Thymus (tissue), 11 donors: ENCODE measurements at regions not wholly inside any gene's neighbourhood (a gene's known extent, or its start where the extent isn't known, plus 50 kb on each side); places are given as distances from the start of the nearest gene placed in this dataset.

Experiments
- DNase-seq, 9 donors: peaks; one replicate each; pipeline ENCODE4 v3.0.0-alpha.2; 2013; ENCODE audit warnings: low spot score in 9 of 9, low read depth in 6 of 9, missing footprints in 1 of 9
- H3K27ac ChIP-seq, 2 donors: one replicate each; pipeline ENCODE4 v1.5.1; 2013; ENCODE audit warnings: control low read depth in 1 of 2, low read depth in 1 of 2, low read length in 1 of 2, mild to moderate bottlenecking in 1 of 2, moderate library complexity in 1 of 2
- H3K27me3 ChIP-seq, 2 donors: one replicate each; pipeline ENCODE4 v1.5.1; 2013; ENCODE audit warnings: low read length in 1 of 2; ENCODE audit not compliant: control insufficient read depth in 2 of 2, insufficient read depth in 1 of 2
- H3K36me3 ChIP-seq, 2 donors: one replicate each; pipeline ENCODE4 v1.5.1; 2013; ENCODE audit warnings: low read length in 1 of 2, mild to moderate bottlenecking in 1 of 2, moderate library complexity in 1 of 2; ENCODE audit not compliant: control insufficient read depth in 2 of 2, insufficient read depth in 2 of 2
- H3K4me1 ChIP-seq, 2 donors: one replicate each; pipeline ENCODE4 v1.5.1; 2013; ENCODE audit warnings: low read length in 2 of 2; ENCODE audit not compliant: control insufficient read depth in 2 of 2, insufficient read depth in 2 of 2
- H3K4me3 ChIP-seq, 2 donors: one replicate each; pipeline ENCODE4 v1.5.1; 2013; ENCODE audit warnings: low read length in 2 of 2, control low read depth in 1 of 2, mild to moderate bottlenecking in 1 of 2
- H3K9me3 ChIP-seq, 2 donors: one replicate each; pipeline ENCODE4 v1.5.1; 2013; ENCODE audit warnings: low read length in 1 of 2, mild to moderate bottlenecking in 1 of 2; ENCODE audit not compliant: control insufficient read depth in 2 of 2, insufficient read depth in 1 of 2
- WGBS: extraction: QIAGEN DNeasy Blood & Tissue Kit; methylation state at CpG from one replicate; pipeline ENCODE4 v1.1.7; 2013; 5-methylcytosine and 5-hydroxymethylcytosine counted together
- donor health status: healthy.

GRCh38 chr2:19812166-19812565 lies 89.6 kb downstream of the TTC32 start:
- Histone ChIP-seq H3K9me3 (no peaks in the 10 kb centered on the region), H3K4me1 (no peaks in the 10 kb centered on the region), H3K27ac (no peak overlapping the region), H3K4me3 (no peak overlapping the region), H3K27me3 (no peaks in the 10 kb centered on the region), H3K36me3 (no peaks in the 10 kb centered on the region)
- DNase-seq: no peak
- WGBS: 87% methylated on average over 5 of the region's 5 CpGs

GRCh38 chr2:19811186-19811585 lies 90.6 kb downstream of the TTC32 start:
- no peaks in the 10 kb centered on the region for H3K27me3 ChIP-seq
- H3K9me3 ChIP-seq: no peaks in the 10 kb centered on the region
- no peaks in the 10 kb centered on the region for H3K4me1 ChIP-seq
- no peak overlapping the region for H3K27ac ChIP-seq
- DNase-seq: no peak
- WGBS: 96% methylated on average over 6 of the region's 6 CpGs
- H3K36me3 ChIP-seq: no peaks in the 10 kb centered on the region
- H3K4me3 ChIP-seq: no peak overlapping the region

- Histone ChIP-seq H3K9me3 (no peaks in the 10 kb centered on the region), H3K36me3 (no peaks in the 10 kb centered on the region), H3K4me1 (no peaks in the 10 kb centered on the region), H3K4me3 (no peak overlapping the region), H3K27ac (no peak overlapping the region), H3K27me3 (no peaks in the 10 kb centered on the region)
- DNase-seq: no peak
- WGBS: 96% methylated on average over 2 of the region's 2 CpGs
Observed at GRCh38 chr2:19810637-19811036, 91.1 kb downstream of the TTC32 start.

- WGBS: 89% methylated on average over 5 of the region's 5 CpGs
Observed at GRCh38 chr2:19810148-19810547, 91.6 kb downstream of the TTC32 start.

GRCh38 chr2:19809206-19809605 lies 92.6 kb downstream of the TTC32 start:
- Histone ChIP-seq H3K9me3 (no peaks in the 10 kb centered on the region), H3K27me3 (no peaks in the 10 kb centered on the region), H3K4me3 (no peak overlapping the region), H3K36me3 (no peaks in the 10 kb centered on the region), H3K4me1 (no peaks in the 10 kb centered on the region), H3K27ac (no peak overlapping the region)
- 92% methylated on average over 7 of the region's 7 CpGs for WGBS
- DNase-seq: no peak

More at GRCh38 chr2:19810148-19810547, 91.6 kb downstream of the TTC32 start:
- Histone ChIP-seq H3K27me3 (no peaks in the 10 kb centered on the region), H3K9me3 (no peaks in the 10 kb centered on the region), H3K4me1 (no peaks in the 10 kb centered on the region), H3K27ac (no peak overlapping the region), H3K36me3 (no peaks in the 10 kb centered on the region), H3K4me3 (no peak overlapping the region)
- DNase-seq: no peak

- Histone ChIP-seq H3K27me3 (no peaks in the 10 kb centered on the region), H3K4me3 (no peak overlapping the region), H3K36me3 (no peaks in the 10 kb centered on the region), H3K4me1 (no peaks in the 10 kb centered on the region), H3K9me3 (no peaks in the 10 kb centered on the region), H3K27ac (no peak overlapping the region)
- 62% methylated on average over 3 of the region's 3 CpGs for WGBS
- no peak for DNase-seq
Observed at GRCh38 chr2:19807866-19808265, 93.9 kb downstream of the TTC32 start.

GRCh38 chr2:19807346-19807745 lies 94.4 kb downstream of the TTC32 start:
- Histone ChIP-seq H3K36me3 (no peaks in the 10 kb centered on the region), H3K27me3 (no peaks in the 10 kb centered on the region), H3K9me3 (no peaks in the 10 kb centered on the region), H3K4me3 (no peak overlapping the region), H3K27ac (no peak overlapping the region), H3K4me1 (no peaks in the 10 kb centered on the region)
- no peak for DNase-seq

- no peaks in the 10 kb centered on the region for H3K4me1 ChIP-seq
- no peaks in the 10 kb centered on the region for H3K27me3 ChIP-seq
- H3K4me3 ChIP-seq: no peak overlapping the region
- no peaks in the 10 kb centered on the region for H3K36me3 ChIP-seq
- DNase-seq: no peak
- H3K27ac ChIP-seq: no peak overlapping the region
- WGBS: 96% methylated on average over 2 of the region's 2 CpGs
- H3K9me3 ChIP-seq: no peaks in the 10 kb centered on the region
Observed at GRCh38 chr2:19806591-19806990, 95.2 kb downstream of the TTC32 start.

- WGBS: 94% methylated on average over 4 of the region's 4 CpGs
- H3K27me3 ChIP-seq: no peaks in the 10 kb centered on the region
- no peaks in the 10 kb centered on the region for H3K9me3 ChIP-seq
- no peak for DNase-seq
- no peaks in the 10 kb centered on the region for H3K36me3 ChIP-seq
- H3K4me3 ChIP-seq: no peak overlapping the region
- H3K4me1 ChIP-seq: no peaks in the 10 kb centered on the region
- no peak overlapping the region for H3K27ac ChIP-seq
Observed at GRCh38 chr2:19806131-19806530, 95.7 kb downstream of the TTC32 start.

- Histone ChIP-seq H3K4me3 (no peak overlapping the region), H3K27ac (no peak overlapping the region), H3K36me3 (no peaks in the 10 kb centered on the region), H3K27me3 (no peaks in the 10 kb centered on the region), H3K4me1 (no peaks in the 10 kb centered on the region), H3K9me3 (no peaks in the 10 kb centered on the region)
- DNase-seq: no peak
- WGBS: 73% methylated on average over 4 of the region's 4 CpGs
Observed at GRCh38 chr2:19805266-19805665, 96.5 kb downstream of the TTC32 start.
